ENCODE measurements at regions not wholly inside any gene's neighbourhood (a gene's known extent, or its start where the extent isn't known, plus 50 kb on each side); places are given as distances from the start of the nearest gene placed in this dataset.

- Histone ChIP-seq H3K36me3 (ENCODE audit: control insufficient read depth, insufficient read depth, low read length) (no peaks in the 10 kb centered on the region), H3K4ac (ENCODE audit: low read depth, low read length) (no peak overlapping the region), H3K9me3 (ENCODE audit: control insufficient read depth, insufficient read depth, low read length) (peaks cover 5% of the 10 kb centered on the region; the same call in 1 of the 2 replicates), H2AK5ac (ENCODE audit: low read depth, low read length) (no peak overlapping the region), H2AFZ (replicated peaks; ENCODE audit: low read length, poor library complexity) (no peak overlapping the region), H3K9ac (ENCODE audit: low read depth, low read length) (no peak overlapping the region), H3K4me3 (ENCODE audit: insufficient read depth, low read depth, low read length) (no peak overlapping the region), H2BK120ac (ENCODE audit: low read depth, low read length) (no peak overlapping the region), H3K23ac (ENCODE audit: low read depth, low read length) (no peak overlapping the region), H2AK9ac (replicated peaks; ENCODE audit: low read depth, low read length, poor library complexity) (no peak overlapping the region), H3K9me1 (ENCODE audit: insufficient read depth, low read length) (no peaks in the 10 kb centered on the region), H3K4me2 (ENCODE audit: low read depth, low read length) (no peak overlapping the region), H4K91ac (ENCODE audit: insufficient read depth, low read depth, low read length) (no peak overlapping the region), H2BK20ac (ENCODE audit: low read depth, low read length) (no peak overlapping the region), H3K4me1 (ENCODE audit: control insufficient read depth, insufficient read depth, low read length) (no peaks in the 10 kb centered on the region), H3K14ac (replicated peaks; ENCODE audit: low read depth, low read length) (no peak overlapping the region), H2BK15ac (ENCODE audit: low read depth, low read length) (no peak overlapping the region), H3K27me3 (ENCODE audit: control insufficient read depth, insufficient read depth, low read length) (peaks cover 2% of the 10 kb centered on the region; the same call in 1 of the 2 replicates), H3K79me1 (ENCODE audit: low read depth in 1 of 2, low read length in 2 of 2) (no peaks in the 10 kb centered on the region), H3K56ac (ENCODE audit: extremely low read depth, insufficient read depth, low read length) (no peak overlapping the region), H3K18ac (ENCODE audit: low read depth, low read length) (no peak overlapping the region), H4K8ac (ENCODE audit: low read depth in 2 of 2, low read length in 2 of 2) (no peak overlapping the region), H2BK5ac (ENCODE audit: low read depth, low read length, poor library complexity, severe bottlenecking) (no peak overlapping the region), H3K27ac (ENCODE audit: insufficient read depth, low read length) (no peak overlapping the region), H4K5ac (ENCODE audit: low read depth, low read length) (no peak overlapping the region), H4K20me1 (ENCODE audit: insufficient read depth, low read length) (no peaks in the 10 kb centered on the region)
- ChIA-PET POLR2A (ENCODE audit: unreplicated experiment) (no interaction called here), CTCF (no interaction called here)
- TF ChIP-seq, protein P1, sequence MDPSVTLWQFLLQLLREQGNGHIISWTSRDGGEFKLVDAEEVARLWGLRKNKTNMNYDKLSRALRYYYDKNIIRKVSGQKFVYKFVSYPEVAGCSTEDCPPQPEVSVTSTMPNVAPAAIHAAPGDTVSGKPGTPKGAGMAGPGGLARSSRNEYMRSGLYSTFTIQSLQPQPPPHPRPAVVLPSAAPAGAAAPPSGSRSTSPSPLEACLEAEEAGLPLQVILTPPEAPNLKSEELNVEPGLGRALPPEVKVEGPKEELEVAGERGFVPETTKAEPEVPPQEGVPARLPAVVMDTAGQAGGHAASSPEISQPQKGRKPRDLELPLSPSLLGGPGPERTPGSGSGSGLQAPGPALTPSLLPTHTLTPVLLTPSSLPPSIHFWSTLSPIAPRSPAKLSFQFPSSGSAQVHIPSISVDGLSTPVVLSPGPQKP (IDR thresholded peaks at IDR 0.05; ENCODE audit: borderline replicate concordance, low read depth, low read length): no peak
- TF ChIP-seq FOS (IDR thresholded peaks at IDR 0.05; ENCODE audit: low read depth, low read length) (no peak), MAFK (IDR thresholded peaks at IDR 0.05; ENCODE audit: low read depth, low read length) (no peak), POLR2A (IDR thresholded peaks at IDR 0.05; ENCODE audit: low read depth, low read length) (no peak), RFX5 (IDR thresholded peaks at IDR 0.05; ENCODE audit: low read depth, low read length) (no peak), SMC3 (IDR thresholded peaks at IDR 0.05; ENCODE audit: low read depth, low read length) (no peak), CHD1 (IDR thresholded peaks at IDR 0.05; ENCODE audit: low read depth, low read length) (no peak), CEBPB (IDR thresholded peaks at IDR 0.05; ENCODE audit: low read depth, low read length) (no peak), RAD21 (IDR thresholded peaks at IDR 0.05; ENCODE audit: low read length) (no peak), MXI1 (IDR thresholded peaks at IDR 0.05; ENCODE audit: borderline replicate concordance, low read depth, low read length) (no peak), USF2 (IDR thresholded peaks at IDR 0.05; ENCODE audit: low read depth, low read length) (no peak), CTCF (conservative IDR thresholded peaks at IDR 0.05; ENCODE audit: low read depth, low read length) (no peak), RCOR1 (IDR thresholded peaks at IDR 0.05; ENCODE audit: insufficient replicate concordance, low read length) (no peak), MAZ (IDR thresholded peaks at IDR 0.05; ENCODE audit: borderline replicate concordance, low read depth, low read length) (no peak), BHLHE40 (IDR thresholded peaks at IDR 0.05; ENCODE audit: low read depth, low read length) (no peak), NFE2L2 (IDR thresholded peaks at IDR 0.05; ENCODE audit: low read depth, low read length) (no peak)
- intact Hi-C loops (cut with micrococcal nuclease): no loop called here
- in situ Hi-C loops (cut with MboI; ENCODE audit: low sequenced_read_pairs): no loop called here
- dilution Hi-C loops (cut with HindIII; ENCODE audit: low sequenced_read_pairs, unreplicated experiment): no loop called here
- no TSS peak for BruUV-seq (replicated peaks)
- no peak for ATAC-seq (ENCODE audit: low read depth)
- WGBS, 2 experiments (ENCODE audit: extremely low coverage in 2 of 2, insufficient read length in 1 of 2): no CpG with 5 or more reads among the region's 1 CpG
- DNase-seq: no peak
These were observed 117.4 kb upstream of the GDNF start for GRCh38 chr5:37957218-37957617.
